GM12874 (cell line): ENCODE measurements at regions not wholly inside any gene's neighbourhood (a gene's known extent, or its start where the extent isn't known, plus 50 kb on each side); places are given as distances from the start of the nearest gene placed in this dataset.

Experiments used
- CTCF ChIP-seq: IDR thresholded peaks from 2 replicates; pipeline ENCODE4 v1.5.1; 2011; ENCODE audit warnings: low read depth, mild to moderate bottlenecking, control low read depth, low read length, moderate library complexity; ENCODE audit not compliant: insufficient read depth

GRCh38 chr4:97142410-97142809 lies 1000.9 kb downstream of the STPG2 start:
- TF ChIP-seq CTCF = no peak

- TF ChIP-seq CTCF = no peak
Observed at GRCh38 chr4:97142893-97143292, 1000.4 kb downstream of the STPG2 start.

GRCh38 chr4:97144199-97144598 lies 999.1 kb downstream of the STPG2 start:
- no peak for TF ChIP-seq CTCF

- TF ChIP-seq CTCF = no peak
Observed at GRCh38 chr4:97150966-97151365, 992.3 kb downstream of the STPG2 start.

GRCh38 chr4:97152149-97152548 lies 991.1 kb downstream of the STPG2 start:
- no peak for TF ChIP-seq CTCF

- 0 out of 2 replicates have a peak, but pooled peaks have one; percentile 8 for TF ChIP-seq CTCF
Observed at GRCh38 chr4:97153042-97153441, 990.2 kb downstream of the STPG2 start.

- no peak for TF ChIP-seq CTCF
Observed at GRCh38 chr4:97159625-97160024, 983.7 kb downstream of the STPG2 start.

- TF ChIP-seq CTCF = no peak
Observed at GRCh38 chr4:97185233-97185632, 958.0 kb downstream of the STPG2 start.
